ENCODE measurements at regions not wholly inside any gene's neighbourhood (a gene's known extent, or its start where the extent isn't known, plus 50 kb on each side); places are given as distances from the start of the nearest gene placed in this dataset.
"Not testable (repeated sequence)": the region's sequence is repeated elsewhere in the genome, so short reads cannot be mapped to it uniquely, and the experiment has no call there.

- H3K9me3 ChIP-seq (replicated peaks; ENCODE audit: control insufficient read depth, insufficient read depth, low read length); POLR2A ChIA-PET: not testable (repeated sequence)
These were observed 163.9 kb downstream of the POTEC start for GRCh38 chr18:14379489-14379888.

GRCh38 chr18:14378376-14378775 is 165.0 kb downstream of the POTEC start:
- FAIRE-seq; H4K20me1 ChIP-seq (replicated peaks; ENCODE audit: control insufficient read depth, extremely low read depth, insufficient read depth, low read length); H3K4me2 ChIP-seq (ENCODE audit: insufficient read depth, low read length); H3K9me3 ChIP-seq (replicated peaks; ENCODE audit: control insufficient read depth, insufficient read depth, low read length); H3K4me1 ChIP-seq (ENCODE audit: control insufficient read depth, extremely low read depth, insufficient read depth, low read length); intact Hi-C loops (cut with micrococcal nuclease); H3K27ac ChIP-seq (ENCODE audit: insufficient read depth, low read depth, low read length); H3K9ac ChIP-seq (replicated peaks; ENCODE audit: extremely low read depth, insufficient read depth, low read length); H3K9me1 ChIP-seq (replicated peaks; ENCODE audit: control insufficient read depth, extremely low read depth, insufficient read depth, low read length); dilution Hi-C loops (cut with MboI; ENCODE audit: extremely low pct_ligation_motif_present, low sequenced_read_pairs); H3K27me3 ChIP-seq (ENCODE audit: control insufficient read depth in 2 of 2, insufficient read depth in 2 of 2, low read length in 2 of 2); BruUV-seq (replicated peaks); CTCF ChIA-PET; H2AFZ ChIP-seq (ENCODE audit: low read depth, low read length); POLR2A ChIA-PET; H3K79me2 ChIP-seq (ENCODE audit: control insufficient read depth, insufficient read depth, low read length); DNase-seq (ENCODE audit: low read depth, low spot score); H3K36me3 ChIP-seq (ENCODE audit: control insufficient read depth in 2 of 2, extremely low read depth in 1 of 2, insufficient read depth in 2 of 2, low read length in 2 of 2); H3K4me3 ChIP-seq (replicated peaks in 1 of 3; ENCODE audit: insufficient read depth in 1 of 3, low read depth in 1 of 3, low read length in 3 of 3): not testable (repeated sequence)

More at GRCh38 chr18:14379489-14379888, 163.9 kb downstream of the POTEC start:
- CTCF ChIA-PET; H3K79me2 ChIP-seq (ENCODE audit: control insufficient read depth, insufficient read depth, low read length); H3K4me2 ChIP-seq (ENCODE audit: insufficient read depth, low read length); H3K9ac ChIP-seq (replicated peaks; ENCODE audit: extremely low read depth, insufficient read depth, low read length); FAIRE-seq; H3K9me1 ChIP-seq (replicated peaks; ENCODE audit: control insufficient read depth, extremely low read depth, insufficient read depth, low read length); H2AFZ ChIP-seq (ENCODE audit: low read depth, low read length); H3K27ac ChIP-seq (ENCODE audit: insufficient read depth, low read depth, low read length); H3K27me3 ChIP-seq (ENCODE audit: control insufficient read depth in 2 of 2, insufficient read depth in 2 of 2, low read length in 2 of 2); H3K4me1 ChIP-seq (ENCODE audit: control insufficient read depth, extremely low read depth, insufficient read depth, low read length); DNase-seq (ENCODE audit: low read depth, low spot score); H3K36me3 ChIP-seq (ENCODE audit: control insufficient read depth in 2 of 2, extremely low read depth in 1 of 2, insufficient read depth in 2 of 2, low read length in 2 of 2); H3K4me3 ChIP-seq (replicated peaks in 1 of 3; ENCODE audit: insufficient read depth in 1 of 3, low read depth in 1 of 3, low read length in 3 of 3); intact Hi-C loops (cut with micrococcal nuclease); H4K20me1 ChIP-seq (replicated peaks; ENCODE audit: control insufficient read depth, extremely low read depth, insufficient read depth, low read length); BruUV-seq (replicated peaks); dilution Hi-C loops (cut with MboI; ENCODE audit: extremely low pct_ligation_motif_present, low sequenced_read_pairs): not testable (repeated sequence)

- H3K27me3 ChIP-seq (ENCODE audit: control insufficient read depth in 2 of 2, insufficient read depth in 2 of 2, low read length in 2 of 2); H3K4me2 ChIP-seq (ENCODE audit: insufficient read depth, low read length); H3K27ac ChIP-seq (ENCODE audit: insufficient read depth, low read depth, low read length); H3K4me1 ChIP-seq (ENCODE audit: control insufficient read depth, extremely low read depth, insufficient read depth, low read length); H3K4me3 ChIP-seq (replicated peaks in 1 of 3; ENCODE audit: insufficient read depth in 1 of 3, low read depth in 1 of 3, low read length in 3 of 3); H3K9me1 ChIP-seq (replicated peaks; ENCODE audit: control insufficient read depth, extremely low read depth, insufficient read depth, low read length); BruUV-seq (replicated peaks); POLR2A ChIA-PET; H3K9ac ChIP-seq (replicated peaks; ENCODE audit: extremely low read depth, insufficient read depth, low read length); dilution Hi-C loops (cut with MboI; ENCODE audit: extremely low pct_ligation_motif_present, low sequenced_read_pairs); intact Hi-C loops (cut with micrococcal nuclease); H3K9me3 ChIP-seq (replicated peaks; ENCODE audit: control insufficient read depth, insufficient read depth, low read length); H3K36me3 ChIP-seq (ENCODE audit: control insufficient read depth in 2 of 2, extremely low read depth in 1 of 2, insufficient read depth in 2 of 2, low read length in 2 of 2); H3K79me2 ChIP-seq (ENCODE audit: control insufficient read depth, insufficient read depth, low read length); FAIRE-seq; DNase-seq (ENCODE audit: low read depth, low spot score); H2AFZ ChIP-seq (ENCODE audit: low read depth, low read length); CTCF ChIA-PET; H4K20me1 ChIP-seq (replicated peaks; ENCODE audit: control insufficient read depth, extremely low read depth, insufficient read depth, low read length): not testable (repeated sequence)
These were observed 182.1 kb downstream of the POTEC start for GRCh38 chr18:14361346-14361745.

- H3K9me1 ChIP-seq (replicated peaks; ENCODE audit: control insufficient read depth, extremely low read depth, insufficient read depth, low read length); H3K4me1 ChIP-seq (ENCODE audit: control insufficient read depth, extremely low read depth, insufficient read depth, low read length); POLR2A ChIA-PET; DNase-seq (ENCODE audit: low read depth, low spot score); H2AFZ ChIP-seq (ENCODE audit: low read depth, low read length); CTCF ChIA-PET; H3K9me3 ChIP-seq (replicated peaks; ENCODE audit: control insufficient read depth, insufficient read depth, low read length); H3K79me2 ChIP-seq (ENCODE audit: control insufficient read depth, insufficient read depth, low read length); H3K27ac ChIP-seq (ENCODE audit: insufficient read depth, low read depth, low read length); H3K36me3 ChIP-seq (ENCODE audit: control insufficient read depth in 2 of 2, extremely low read depth in 1 of 2, insufficient read depth in 2 of 2, low read length in 2 of 2); H4K20me1 ChIP-seq (replicated peaks; ENCODE audit: control insufficient read depth, extremely low read depth, insufficient read depth, low read length); FAIRE-seq; H3K4me3 ChIP-seq (replicated peaks in 1 of 3; ENCODE audit: insufficient read depth in 1 of 3, low read depth in 1 of 3, low read length in 3 of 3); dilution Hi-C loops (cut with MboI; ENCODE audit: extremely low pct_ligation_motif_present, low sequenced_read_pairs); intact Hi-C loops (cut with micrococcal nuclease); H3K9ac ChIP-seq (replicated peaks; ENCODE audit: extremely low read depth, insufficient read depth, low read length); H3K27me3 ChIP-seq (ENCODE audit: control insufficient read depth in 2 of 2, insufficient read depth in 2 of 2, low read length in 2 of 2); BruUV-seq (replicated peaks); H3K4me2 ChIP-seq (ENCODE audit: insufficient read depth, low read length): not testable (repeated sequence)
These were observed 185.7 kb downstream of the POTEC start for GRCh38 chr18:14357553-14358297.

Data from endothelial cell of umbilical vein (primary cell).